ENCODE measurements at regions not wholly inside any gene's neighbourhood (a gene's known extent, or its start where the extent isn't known, plus 50 kb on each side); places are given as distances from the start of the nearest gene placed in this dataset.
"Not testable (repeated sequence)": the region's sequence is repeated elsewhere in the genome, so short reads cannot be mapped to it uniquely, and the experiment has no call there.

- DNase-seq (ENCODE audit: low read depth, low spot score): no peak
Measured at GRCh38 chr9:21694424-21694823, 108.0 kb upstream of the MTAP start.

- DNase-seq (ENCODE audit: low read depth, low spot score): no peak
Measured at GRCh38 chr9:21695443-21695842, 107.0 kb upstream of the MTAP start.

- DNase-seq (ENCODE audit: low read depth, low spot score): no peak
Measured at GRCh38 chr9:21695874-21696341, 106.5 kb upstream of the MTAP start.

GRCh38 chr9:21696411-21696871 lies 106.0 kb upstream of the MTAP start:
- no peak for DNase-seq (ENCODE audit: low read depth, low spot score)

- no peak for DNase-seq (ENCODE audit: low read depth, low spot score)
Measured at GRCh38 chr9:21708260-21708711, 94.2 kb upstream of the MTAP start.

GRCh38 chr9:21708856-21709255 lies 93.6 kb upstream of the MTAP start:
- no peak for DNase-seq (ENCODE audit: low read depth, low spot score)

GRCh38 chr9:21709464-21710058 lies 92.9 kb upstream of the MTAP start:
- peak; percentile 60 for DNase-seq (ENCODE audit: low read depth, low spot score)

GRCh38 chr9:21710548-21711191 lies 91.8 kb upstream of the MTAP start:
- DNase-seq (ENCODE audit: low read depth, low spot score): no peak

- no peak for DNase-seq (ENCODE audit: low read depth, low spot score)
Measured at GRCh38 chr9:21711504-21711903, 90.9 kb upstream of the MTAP start.

GRCh38 chr9:21715408-21715807 lies 87.0 kb upstream of the MTAP start:
- DNase-seq (ENCODE audit: low read depth, low spot score): no peak

GRCh38 chr9:21720758-21721157 lies 81.7 kb upstream of the MTAP start:
- no peak for DNase-seq (ENCODE audit: low read depth, low spot score)

- DNase-seq (ENCODE audit: low read depth, low spot score): not testable (repeated sequence)
Measured at GRCh38 chr9:21727411-21727810, 75.0 kb upstream of the MTAP start.

- DNase-seq (ENCODE audit: low read depth, low spot score): peak; percentile 92
Measured at GRCh38 chr9:21728781-21729180, 73.7 kb upstream of the MTAP start.

GRCh38 chr9:21729648-21730047 lies 72.8 kb upstream of the MTAP start:
- no peak for DNase-seq (ENCODE audit: low read depth, low spot score)

- no peak for DNase-seq (ENCODE audit: low read depth, low spot score)
Measured at GRCh38 chr9:21730899-21731298, 71.5 kb upstream of the MTAP start.

GRCh38 chr9:21741151-21741550 lies 61.3 kb upstream of the MTAP start:
- DNase-seq (ENCODE audit: low read depth, low spot score): peak; percentile 50

GRCh38 chr9:21744320-21744719 lies 58.1 kb upstream of the MTAP start:
- no peak for DNase-seq (ENCODE audit: low read depth, low spot score)

GRCh38 chr9:21744841-21745240 lies 57.6 kb upstream of the MTAP start:
- DNase-seq (ENCODE audit: low read depth, low spot score): no peak

GRCh38 chr9:21746550-21746949 lies 55.9 kb upstream of the MTAP start:
- no peak for DNase-seq (ENCODE audit: low read depth, low spot score)

- DNase-seq (ENCODE audit: low read depth, low spot score): no peak
Measured at GRCh38 chr9:21747175-21747574, 55.3 kb upstream of the MTAP start.

- DNase-seq (ENCODE audit: low read depth, low spot score): peak; percentile 43
Measured at GRCh38 chr9:21750021-21750735, 52.3 kb upstream of the MTAP start.

GRCh38 chr9:21751998-21752397 lies 50.4 kb upstream of the MTAP start:
- no peak for DNase-seq (ENCODE audit: low read depth, low spot score)

Measured in astrocyte of the hippocampus (primary cell).